ENCODE measurements at regions not wholly inside any gene's neighbourhood (a gene's known extent, or its start where the extent isn't known, plus 50 kb on each side); places are given as distances from the start of the nearest gene placed in this dataset.

DNA sequence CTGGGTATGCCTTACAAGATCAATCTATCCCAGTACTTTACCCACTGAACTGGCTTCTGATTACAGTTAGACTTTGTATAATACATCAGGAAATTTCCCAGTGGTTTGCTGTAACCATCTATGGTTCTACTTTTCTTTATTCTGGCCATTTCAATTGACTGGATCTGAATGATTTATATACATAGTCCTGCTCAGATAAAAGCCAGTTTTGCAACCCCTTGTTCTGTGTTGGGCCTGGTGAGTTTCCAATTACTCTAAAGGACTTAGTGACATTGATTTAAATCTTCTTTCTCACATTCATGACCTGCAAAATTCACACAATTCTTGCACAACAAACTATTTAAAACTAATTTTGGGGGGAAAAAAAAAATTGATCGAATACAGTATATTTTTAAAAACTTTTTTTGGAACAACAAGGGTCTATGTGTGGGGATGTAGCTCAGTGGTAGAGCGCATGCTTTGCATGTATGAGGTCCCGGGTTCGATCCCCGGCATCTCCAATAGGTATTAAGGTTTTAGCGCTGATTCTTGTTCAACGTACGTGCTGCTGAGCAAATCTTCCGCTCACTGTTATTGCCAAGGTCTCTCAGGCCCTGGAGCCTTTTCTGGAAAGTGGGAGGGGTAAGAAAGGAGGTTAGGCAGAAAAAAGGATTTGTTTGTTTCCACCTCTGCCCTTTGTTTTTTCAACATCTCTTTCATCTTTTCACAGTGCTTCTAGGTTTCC is 117.5 kb downstream of the GPX5 start:
- TF ChIP-seq, protein P1, sequence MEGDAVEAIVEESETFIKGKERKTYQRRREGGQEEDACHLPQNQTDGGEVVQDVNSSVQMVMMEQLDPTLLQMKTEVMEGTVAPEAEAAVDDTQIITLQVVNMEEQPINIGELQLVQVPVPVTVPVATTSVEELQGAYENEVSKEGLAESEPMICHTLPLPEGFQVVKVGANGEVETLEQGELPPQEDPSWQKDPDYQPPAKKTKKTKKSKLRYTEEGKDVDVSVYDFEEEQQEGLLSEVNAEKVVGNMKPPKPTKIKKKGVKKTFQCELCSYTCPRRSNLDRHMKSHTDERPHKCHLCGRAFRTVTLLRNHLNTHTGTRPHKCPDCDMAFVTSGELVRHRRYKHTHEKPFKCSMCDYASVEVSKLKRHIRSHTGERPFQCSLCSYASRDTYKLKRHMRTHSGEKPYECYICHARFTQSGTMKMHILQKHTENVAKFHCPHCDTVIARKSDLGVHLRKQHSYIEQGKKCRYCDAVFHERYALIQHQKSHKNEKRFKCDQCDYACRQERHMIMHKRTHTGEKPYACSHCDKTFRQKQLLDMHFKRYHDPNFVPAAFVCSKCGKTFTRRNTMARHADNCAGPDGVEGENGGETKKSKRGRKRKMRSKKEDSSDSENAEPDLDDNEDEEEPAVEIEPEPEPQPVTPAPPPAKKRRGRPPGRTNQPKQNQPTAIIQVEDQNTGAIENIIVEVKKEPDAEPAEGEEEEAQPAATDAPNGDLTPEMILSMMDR (IDR thresholded peaks at IDR 0.05) = no peak
- DNase-seq (ENCODE audit: low spot score) = no peak
- no peak for ATAC-seq (ENCODE audit: low FRiP score)

DNA sequence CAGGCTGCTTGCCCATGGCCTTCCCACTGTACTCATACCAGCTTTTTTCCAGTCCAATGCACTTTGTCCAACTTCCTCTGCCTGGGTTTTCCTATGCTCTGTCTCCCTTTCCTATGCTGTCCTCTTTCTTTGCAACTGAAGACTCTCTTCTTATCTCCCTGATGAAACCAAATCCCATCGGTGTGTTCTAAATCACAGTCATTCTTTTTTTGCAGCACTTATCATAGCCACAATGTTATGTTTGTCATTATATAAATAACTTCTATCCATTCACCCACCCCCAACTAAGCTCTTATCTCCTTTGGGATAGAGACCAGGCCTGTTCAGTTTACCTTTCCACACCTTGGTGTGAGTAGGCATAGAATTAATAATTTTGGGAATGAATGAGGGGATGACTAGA is 121.0 kb downstream of the GPX5 start:
- DNase-seq (ENCODE audit: low spot score) = no peak
- TF ChIP-seq, protein P1 (IDR thresholded peaks at IDR 0.05) = no peak

DNA sequence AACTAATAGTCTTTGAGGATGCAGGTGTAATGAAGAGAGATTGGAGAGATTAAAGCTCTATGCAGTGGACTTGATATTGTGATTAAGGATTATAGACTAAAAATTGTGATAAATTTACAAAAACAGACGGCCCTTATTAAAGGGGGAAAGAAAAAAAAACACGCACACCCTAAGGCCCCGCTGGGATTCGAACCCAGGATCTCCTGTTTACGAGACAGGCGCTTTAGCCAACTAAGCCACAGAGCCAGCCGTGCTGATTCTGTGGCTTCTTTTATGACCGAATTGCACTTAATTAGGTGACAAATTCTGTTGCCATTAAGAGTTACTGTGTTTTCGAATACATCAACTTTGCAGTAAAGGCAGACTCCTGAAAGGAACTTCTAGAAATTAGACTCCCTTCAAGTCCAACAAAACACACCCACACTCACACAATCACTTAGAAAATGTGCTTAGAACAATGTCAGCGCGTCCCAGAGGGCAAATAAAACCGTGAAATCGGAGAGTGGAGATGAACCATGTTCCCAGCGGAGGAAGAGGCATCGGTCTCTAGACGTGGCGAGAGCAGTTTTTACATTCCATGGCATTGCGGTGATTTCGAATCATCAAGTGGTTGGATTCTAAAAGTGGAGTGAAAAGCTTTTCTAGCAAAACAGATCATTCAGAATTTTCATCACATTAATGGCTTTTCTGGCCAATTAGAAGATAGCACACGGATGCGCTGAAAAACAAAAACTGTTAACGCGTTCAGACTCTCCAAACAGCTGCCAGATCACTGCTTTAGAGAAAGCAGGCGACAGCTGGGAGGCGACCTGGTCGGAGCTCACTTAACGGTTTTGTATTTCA is 122.6 kb downstream of the GPX5 start:
- ATAC-seq (ENCODE audit: low FRiP score) = no peak
- no peak for DNase-seq (ENCODE audit: low spot score)
- TF ChIP-seq, protein P1 (IDR thresholded peaks at IDR 0.05) = no peak

More for the DNA sequence above, 121.0 kb downstream of the GPX5 start:
- no peak for ATAC-seq (ENCODE audit: low FRiP score)

DNA sequence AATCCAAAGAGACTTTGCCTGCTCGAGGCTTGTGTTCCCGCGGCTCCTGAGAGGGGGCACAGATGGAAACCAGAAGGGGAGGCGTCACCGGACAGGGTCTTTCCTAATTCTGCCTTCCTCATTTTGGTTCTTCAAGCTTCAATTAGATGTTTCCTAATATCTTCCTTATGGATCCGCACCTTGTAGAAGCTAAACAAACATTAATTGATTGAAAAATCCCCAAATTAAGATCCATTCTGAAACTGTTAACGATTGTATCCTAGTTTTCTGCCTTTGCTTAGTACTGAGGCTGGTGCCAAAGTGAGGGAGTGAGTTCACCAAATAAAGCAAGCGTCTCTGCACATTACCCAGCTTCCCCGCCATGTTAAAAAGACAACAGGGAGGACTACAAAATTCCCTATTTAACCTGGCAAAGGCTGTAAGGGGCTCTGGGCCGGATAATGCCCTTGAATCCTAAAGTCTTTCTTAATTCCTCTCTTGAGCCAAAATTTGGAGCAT is 123.2 kb downstream of the GPX5 start:
- TF ChIP-seq, protein P1 (IDR thresholded peaks at IDR 0.05) = no peak
- DNase-seq (ENCODE audit: low spot score) (no peak), ATAC-seq (ENCODE audit: low FRiP score) (no peak)

- TF ChIP-seq, protein P1 (IDR thresholded peaks at IDR 0.05) = no peak
- no peak for DNase-seq (ENCODE audit: low spot score)
- no peak for ATAC-seq (ENCODE audit: low FRiP score)
These were observed 125.5 kb downstream of the GPX5 start for GRCh38 chr6:28651161-28651560.

- TF ChIP-seq, protein P1 (IDR thresholded peaks at IDR 0.05) = no peak
- no peak for DNase-seq (ENCODE audit: low spot score)
- no peak for ATAC-seq (ENCODE audit: low FRiP score)
These were observed 128.2 kb downstream of the GPX5 start for GRCh38 chr6:28653876-28654275.
